ENCODE measurements at regions not wholly inside any gene's neighbourhood (a gene's known extent, or its start where the extent isn't known, plus 50 kb on each side); places are given as distances from the start of the nearest gene placed in this dataset.

- TF ChIP-seq EZH2 (IDR thresholded peaks at IDR 0.05; ENCODE audit: low read depth, unreplicated experiment) (no peak), CTCF (conservative IDR thresholded peaks at IDR 0.05; ENCODE audit: low read depth in 2 of 2) (no peak), POLR2AphosphoS5 (IDR thresholded peaks at IDR 0.05; ENCODE audit: low read depth) (no peak), REST (IDR thresholded peaks at IDR 0.05; ENCODE audit: unreplicated experiment) (no peak), ETS1 (IDR thresholded peaks at IDR 0.05) (no peak), CREB1 (CRISPR knock-in tag; IDR thresholded peaks at IDR 0.05; ENCODE audit: low read depth) (no peak), EZH2phosphoT487 (IDR thresholded peaks at IDR 0.05; ENCODE audit: unreplicated experiment) (no peak), ZNF331 (CRISPR knock-in tag; IDR thresholded peaks at IDR 0.05; ENCODE audit: low read depth) (no peak), STAT1 (IDR thresholded peaks at IDR 0.05; ENCODE audit: unreplicated experiment) (no peak), JUNB (IDR thresholded peaks at IDR 0.05; ENCODE audit: unreplicated experiment) (no peak), NANOG (IDR thresholded peaks at IDR 0.05; ENCODE audit: borderline replicate concordance) (no peak)
These were observed 221.3 kb downstream of the NPR3 start for GRCh38 chr5:32932241-32932935.

All from GM23338 (cell line).